ENCODE measurements at regions not wholly inside any gene's neighbourhood (a gene's known extent, or its start where the extent isn't known, plus 50 kb on each side); places are given as distances from the start of the nearest gene placed in this dataset.

- Histone ChIP-seq H3K9me3 (ENCODE audit: control insufficient read depth in 4 of 4, low read length in 3 of 4) (no peaks in the 10 kb centered on the region), H3K27me3 (ENCODE audit: control insufficient read depth in 4 of 4, insufficient read depth in 4 of 4, low read length in 3 of 4) (no peaks in the 10 kb centered on the region), H3K36me3 (ENCODE audit: control insufficient read depth in 4 of 4, insufficient read depth in 3 of 4, low read depth in 1 of 4, low read length in 3 of 4) (no peaks in the 10 kb centered on the region), H3K27ac (ENCODE audit: low read depth in 1 of 2, low read length in 2 of 2) (no peak overlapping the region), H3K9ac (ENCODE audit: low read depth in 1 of 2, low read length in 2 of 2) (no peak overlapping the region), H3K4me3 (ENCODE audit: low read depth in 1 of 3, low read length in 3 of 3) (no peak overlapping the region), H3K4me1 (ENCODE audit: control insufficient read depth in 4 of 4, insufficient read depth in 4 of 4, low read length in 3 of 4) (no peaks in the 10 kb centered on the region)
- TF ChIP-seq, protein P1, sequence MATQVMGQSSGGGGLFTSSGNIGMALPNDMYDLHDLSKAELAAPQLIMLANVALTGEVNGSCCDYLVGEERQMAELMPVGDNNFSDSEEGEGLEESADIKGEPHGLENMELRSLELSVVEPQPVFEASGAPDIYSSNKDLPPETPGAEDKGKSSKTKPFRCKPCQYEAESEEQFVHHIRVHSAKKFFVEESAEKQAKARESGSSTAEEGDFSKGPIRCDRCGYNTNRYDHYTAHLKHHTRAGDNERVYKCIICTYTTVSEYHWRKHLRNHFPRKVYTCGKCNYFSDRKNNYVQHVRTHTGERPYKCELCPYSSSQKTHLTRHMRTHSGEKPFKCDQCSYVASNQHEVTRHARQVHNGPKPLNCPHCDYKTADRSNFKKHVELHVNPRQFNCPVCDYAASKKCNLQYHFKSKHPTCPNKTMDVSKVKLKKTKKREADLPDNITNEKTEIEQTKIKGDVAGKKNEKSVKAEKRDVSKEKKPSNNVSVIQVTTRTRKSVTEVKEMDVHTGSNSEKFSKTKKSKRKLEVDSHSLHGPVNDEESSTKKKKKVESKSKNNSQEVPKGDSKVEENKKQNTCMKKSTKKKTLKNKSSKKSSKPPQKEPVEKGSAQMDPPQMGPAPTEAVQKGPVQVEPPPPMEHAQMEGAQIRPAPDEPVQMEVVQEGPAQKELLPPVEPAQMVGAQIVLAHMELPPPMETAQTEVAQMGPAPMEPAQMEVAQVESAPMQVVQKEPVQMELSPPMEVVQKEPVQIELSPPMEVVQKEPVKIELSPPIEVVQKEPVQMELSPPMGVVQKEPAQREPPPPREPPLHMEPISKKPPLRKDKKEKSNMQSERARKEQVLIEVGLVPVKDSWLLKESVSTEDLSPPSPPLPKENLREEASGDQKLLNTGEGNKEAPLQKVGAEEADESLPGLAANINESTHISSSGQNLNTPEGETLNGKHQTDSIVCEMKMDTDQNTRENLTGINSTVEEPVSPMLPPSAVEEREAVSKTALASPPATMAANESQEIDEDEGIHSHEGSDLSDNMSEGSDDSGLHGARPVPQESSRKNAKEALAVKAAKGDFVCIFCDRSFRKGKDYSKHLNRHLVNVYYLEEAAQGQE (IDR thresholded peaks at IDR 0.05), result no peak
- TF ChIP-seq, protein P2, sequence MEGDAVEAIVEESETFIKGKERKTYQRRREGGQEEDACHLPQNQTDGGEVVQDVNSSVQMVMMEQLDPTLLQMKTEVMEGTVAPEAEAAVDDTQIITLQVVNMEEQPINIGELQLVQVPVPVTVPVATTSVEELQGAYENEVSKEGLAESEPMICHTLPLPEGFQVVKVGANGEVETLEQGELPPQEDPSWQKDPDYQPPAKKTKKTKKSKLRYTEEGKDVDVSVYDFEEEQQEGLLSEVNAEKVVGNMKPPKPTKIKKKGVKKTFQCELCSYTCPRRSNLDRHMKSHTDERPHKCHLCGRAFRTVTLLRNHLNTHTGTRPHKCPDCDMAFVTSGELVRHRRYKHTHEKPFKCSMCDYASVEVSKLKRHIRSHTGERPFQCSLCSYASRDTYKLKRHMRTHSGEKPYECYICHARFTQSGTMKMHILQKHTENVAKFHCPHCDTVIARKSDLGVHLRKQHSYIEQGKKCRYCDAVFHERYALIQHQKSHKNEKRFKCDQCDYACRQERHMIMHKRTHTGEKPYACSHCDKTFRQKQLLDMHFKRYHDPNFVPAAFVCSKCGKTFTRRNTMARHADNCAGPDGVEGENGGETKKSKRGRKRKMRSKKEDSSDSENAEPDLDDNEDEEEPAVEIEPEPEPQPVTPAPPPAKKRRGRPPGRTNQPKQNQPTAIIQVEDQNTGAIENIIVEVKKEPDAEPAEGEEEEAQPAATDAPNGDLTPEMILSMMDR (IDR thresholded peaks at IDR 0.05; ENCODE audit: low read depth, low read length, missing input control), result no peak
- TF ChIP-seq FOXA2 (IDR thresholded peaks at IDR 0.05) (no peak), YY1 (IDR thresholded peaks at IDR 0.05) (no peak), MAX (IDR thresholded peaks at IDR 0.05) (no peak), NR2F2 (IDR thresholded peaks at IDR 0.05) (no peak), RAD21 (IDR thresholded peaks at IDR 0.05) (no peak), SP1 (IDR thresholded peaks at IDR 0.05) (no peak), RXRA (IDR thresholded peaks at IDR 0.05) (no peak), JUND (IDR thresholded peaks at IDR 0.05) (no peak), ZBTB33 (IDR thresholded peaks at IDR 0.05) (no peak), HNF4G (IDR thresholded peaks at IDR 0.05) (no peak), EGR1 (IDR thresholded peaks at IDR 0.05; ENCODE audit: low read depth in 2 of 2) (no peak), TAF1 (conservative IDR thresholded peaks at IDR 0.05) (no peak), HNF4A (conservative IDR thresholded peaks at IDR 0.05) (no peak), FOXA1 (IDR thresholded peaks at IDR 0.05) (no peak), GABPA (IDR thresholded peaks at IDR 0.05 in 1 of 2, conservative IDR thresholded peaks at IDR 0.05 in 1 of 2) (no peak)
- TF ChIP-seq, protein P3, sequence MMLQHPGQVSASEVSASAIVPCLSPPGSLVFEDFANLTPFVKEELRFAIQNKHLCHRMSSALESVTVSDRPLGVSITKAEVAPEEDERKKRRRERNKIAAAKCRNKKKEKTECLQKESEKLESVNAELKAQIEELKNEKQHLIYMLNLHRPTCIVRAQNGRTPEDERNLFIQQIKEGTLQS (IDR thresholded peaks at IDR 0.05), result no peak
- no peak for DNase-seq (ENCODE audit: low spot score)
Measured at GRCh38 chr2:125167820-125168219, 1142.7 kb downstream of the CNTNAP5 start.
